22Rv1 (cell line): ENCODE measurements at regions not wholly inside any gene's neighbourhood (a gene's known extent, or its start where the extent isn't known, plus 50 kb on each side); places are given as distances from the start of the nearest gene placed in this dataset.
A peak's percentile ranks its signal among the peaks of the same experiment; 100 is the strongest.

ENCODE experiments used
- H3K27ac ChIP-seq: fragments of 450-650 bp; 2 replicates; pipeline ENCODE4 v1.5.1; 2017
- ZFX ChIP-seq: fragments of 450-650 bp; IDR thresholded peaks from 2 replicates; pipeline ENCODE4 v1.6.1; 2017; ENCODE audit warnings: antibody characterized with exemption, borderline replicate concordance
- TF ChIP-seq, protein P1 (sequence below): fragments of 450-650 bp; IDR thresholded peaks from 2 replicates; pipeline ENCODE4 v1.5.1; 2017; ENCODE audit warnings: mild to moderate bottlenecking

DNA sequence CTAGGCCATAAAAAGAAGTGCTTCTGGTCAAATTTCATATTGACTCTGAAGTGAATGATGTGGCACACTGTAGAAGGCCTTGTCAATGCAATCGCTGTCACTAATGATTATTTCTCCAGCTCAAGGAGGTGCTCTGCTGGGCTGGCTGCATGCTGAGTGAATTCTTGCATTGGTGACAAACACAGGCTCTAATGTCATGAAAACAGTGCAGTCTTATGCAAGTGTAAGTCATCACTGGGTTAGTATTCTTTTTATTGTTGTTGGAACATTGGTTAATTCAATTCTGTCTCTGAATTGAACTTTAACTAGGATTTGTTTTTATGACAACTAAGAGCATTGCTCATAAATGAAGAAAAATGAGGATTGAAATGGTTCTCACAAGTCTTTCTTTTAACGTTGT, 57.3 kb upstream of the CD180 start:
- H3K27ac ChIP-seq = no peak overlapping the region
- TF ChIP-seq, protein P1, sequence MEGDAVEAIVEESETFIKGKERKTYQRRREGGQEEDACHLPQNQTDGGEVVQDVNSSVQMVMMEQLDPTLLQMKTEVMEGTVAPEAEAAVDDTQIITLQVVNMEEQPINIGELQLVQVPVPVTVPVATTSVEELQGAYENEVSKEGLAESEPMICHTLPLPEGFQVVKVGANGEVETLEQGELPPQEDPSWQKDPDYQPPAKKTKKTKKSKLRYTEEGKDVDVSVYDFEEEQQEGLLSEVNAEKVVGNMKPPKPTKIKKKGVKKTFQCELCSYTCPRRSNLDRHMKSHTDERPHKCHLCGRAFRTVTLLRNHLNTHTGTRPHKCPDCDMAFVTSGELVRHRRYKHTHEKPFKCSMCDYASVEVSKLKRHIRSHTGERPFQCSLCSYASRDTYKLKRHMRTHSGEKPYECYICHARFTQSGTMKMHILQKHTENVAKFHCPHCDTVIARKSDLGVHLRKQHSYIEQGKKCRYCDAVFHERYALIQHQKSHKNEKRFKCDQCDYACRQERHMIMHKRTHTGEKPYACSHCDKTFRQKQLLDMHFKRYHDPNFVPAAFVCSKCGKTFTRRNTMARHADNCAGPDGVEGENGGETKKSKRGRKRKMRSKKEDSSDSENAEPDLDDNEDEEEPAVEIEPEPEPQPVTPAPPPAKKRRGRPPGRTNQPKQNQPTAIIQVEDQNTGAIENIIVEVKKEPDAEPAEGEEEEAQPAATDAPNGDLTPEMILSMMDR = no peak
- no peak for TF ChIP-seq ZFX

DNA sequence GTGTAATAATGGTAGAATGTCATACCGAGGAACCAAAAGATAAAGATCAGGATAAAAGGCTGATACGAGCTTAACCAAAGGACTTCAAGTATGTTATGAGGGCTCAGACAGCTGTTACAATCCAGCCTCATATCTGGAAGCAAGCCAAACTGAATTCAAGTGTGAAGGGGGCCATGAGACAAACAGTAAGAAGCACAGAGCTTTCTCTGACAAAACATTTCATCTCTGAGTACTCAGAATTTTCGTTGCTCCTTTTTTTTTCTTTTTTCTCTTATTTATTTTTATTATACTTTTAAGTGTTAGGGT, 52.9 kb upstream of the CD180 start:
- TF ChIP-seq ZFX = no peak
- TF ChIP-seq, protein P1 = no peak
- H3K27ac ChIP-seq = peak overlapping the region; percentile 62

DNA sequence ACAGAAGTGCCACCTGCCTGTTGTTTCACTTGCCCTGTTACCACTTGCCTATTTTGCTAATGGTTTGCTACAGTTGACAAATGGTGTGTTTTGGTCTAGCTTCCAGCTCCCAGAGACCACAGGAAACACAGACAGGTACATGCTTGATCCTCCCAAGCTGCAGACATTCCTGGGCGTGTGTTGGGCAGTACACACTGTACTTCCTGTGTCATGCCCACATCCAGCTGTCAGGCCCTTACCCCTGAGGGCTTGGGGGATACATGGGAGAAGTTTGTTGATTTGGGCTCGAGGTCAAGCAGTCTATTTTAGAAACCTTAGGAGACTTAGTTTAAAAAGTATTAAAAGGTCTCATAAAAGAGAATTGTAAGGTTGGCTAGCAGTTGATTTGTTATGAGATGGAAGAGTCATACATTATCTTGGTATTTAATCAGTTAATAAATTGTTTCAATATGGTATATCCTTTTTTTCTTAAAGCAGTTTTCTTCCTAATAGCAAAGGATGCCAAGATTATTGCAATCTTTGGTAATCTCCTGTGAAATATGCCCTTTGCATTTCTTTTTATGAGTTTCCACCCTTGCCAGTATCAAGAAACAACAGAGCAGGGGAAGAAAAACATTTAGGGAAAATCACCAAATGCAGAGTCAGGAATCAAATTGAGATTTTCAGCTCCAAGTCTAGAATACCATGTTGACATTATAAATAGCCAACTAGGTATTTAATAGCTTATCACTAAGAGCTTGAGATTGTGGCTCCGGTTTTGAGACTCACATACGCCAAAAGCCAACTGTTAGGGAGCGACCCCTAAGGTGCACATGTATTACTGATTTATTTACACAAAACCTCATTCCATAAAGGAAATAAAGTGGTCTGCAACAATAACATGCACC, 52.3 kb upstream of the CD180 start:
- peak overlapping the region; percentile 62 for H3K27ac ChIP-seq
- no peak for TF ChIP-seq ZFX
- TF ChIP-seq, protein P1 = no peak

DNA sequence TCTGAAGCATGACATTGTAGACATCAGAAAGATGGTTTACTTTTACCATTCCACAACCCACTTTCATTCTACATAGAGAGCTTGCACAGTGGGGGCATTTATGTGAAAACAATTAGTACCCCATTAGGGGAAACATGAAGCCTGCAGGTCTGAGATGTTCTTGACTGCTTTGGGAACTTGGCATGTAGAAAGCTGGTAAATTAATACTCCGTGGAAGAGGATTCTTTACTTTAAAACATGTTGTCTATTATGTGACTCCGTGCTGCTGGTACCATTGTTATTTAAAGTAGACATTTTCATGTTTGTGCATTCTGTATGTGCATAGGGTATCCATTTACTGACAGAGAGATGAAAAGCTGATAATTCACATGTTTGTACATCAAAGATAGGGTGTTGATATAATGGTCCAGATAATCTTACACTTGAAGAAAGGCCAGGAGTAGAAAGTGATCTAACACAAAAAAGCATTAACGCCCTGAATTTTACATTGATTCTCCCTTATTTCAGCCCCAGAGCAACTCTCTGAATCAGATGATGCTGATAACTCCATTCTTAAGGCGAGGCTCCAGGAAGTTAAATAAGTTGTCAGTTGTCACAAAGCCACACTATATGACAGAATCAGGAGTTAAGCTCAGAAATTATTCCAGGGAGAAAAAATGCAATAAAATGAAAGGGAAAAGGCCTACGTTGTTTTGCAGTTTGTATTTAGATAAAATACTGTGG, 50.1 kb upstream of the CD180 start:
- H3K27ac ChIP-seq = no peak overlapping the region
- TF ChIP-seq, protein P1 = no peak
- no peak for TF ChIP-seq ZFX
